IMR-90 (cell line): ENCODE measurements at regions not wholly inside any gene's neighbourhood (a gene's known extent, or its start where the extent isn't known, plus 50 kb on each side); places are given as distances from the start of the nearest gene placed in this dataset.

Source experiments
- ATAC-seq: fragments of 200-7000 bp; cut with Tn5 transposase; 2 replicates; pipeline ENCODE4 v1.9.1; 2020; ENCODE audit warnings: low read depth, mild to moderate bottlenecking, moderate library complexity
- BruUV-seq: library from RNA; stranded (reverse); fragments of 400-500 nt; replicated peaks from 2 replicates; lab custom pipeline; 2021; lab: Mats Ljungman, UMichigan
- CTCF ChIA-PET: fragments of 300-600 bp; formaldehyde crosslinking; extraction: SDS; loops from one replicate; lab custom pipeline; 2021; ENCODE audit warnings: antibody characterized with exemption; lab: Yijun Ruan, JAX
- POLR2A ChIA-PET: fragments of 300-600 bp; sonication (Branson Sonifier 250); formaldehyde crosslinking; loops from one replicate; lab custom pipeline; 2022; ENCODE audit warnings: antibody characterized with exemption; ENCODE audit not compliant: unreplicated experiment; lab: Charles Lee
- DNase-seq: peaks from one replicate; pipeline ENCODE4 v3.0.0; 2013
- H2AFZ ChIP-seq: replicated peaks from 2 replicates; pipeline ENCODE3; 2013; ENCODE audit warnings: low read length, mild to moderate bottlenecking; ENCODE audit not compliant: poor library complexity
- H2AK5ac ChIP-seq: 2 replicates; pipeline ENCODE4 v1.6.1; 2013; ENCODE audit warnings: low read depth, low read length, inconsistent platforms
- H2AK9ac ChIP-seq: replicated peaks from 2 replicates; pipeline ENCODE3; 2013; ENCODE audit warnings: mild to moderate bottlenecking, low read depth, low read length, moderate library complexity; ENCODE audit not compliant: poor library complexity
- H2BK120ac ChIP-seq: 2 replicates; pipeline ENCODE4 v1.6.1; 2013; ENCODE audit warnings: low read depth, low read length, inconsistent platforms
- H2BK15ac ChIP-seq: 3 replicates; pipeline ENCODE4 v1.6.1; 2013; ENCODE audit warnings: low read depth, low read length, inconsistent platforms
- H2BK20ac ChIP-seq: 2 replicates; pipeline ENCODE4 v1.6.1; 2013; ENCODE audit warnings: low read depth, mild to moderate bottlenecking, inconsistent platforms, low read length, moderate library complexity
- H2BK5ac ChIP-seq: 2 replicates; pipeline ENCODE4 v1.6.1; 2013; ENCODE audit warnings: mild to moderate bottlenecking, low read depth, low read length, inconsistent platforms; ENCODE audit not compliant: poor library complexity, severe bottlenecking
- H3K14ac ChIP-seq: replicated peaks from 2 replicates; pipeline ENCODE4 v1.6.1; 2013; ENCODE audit warnings: low read depth, low read length, inconsistent platforms
- H3K18ac ChIP-seq: 2 replicates; pipeline ENCODE4 v1.6.1; 2013; ENCODE audit warnings: low read depth, low read length, control low read depth
- H3K23ac ChIP-seq: 2 replicates; pipeline ENCODE4 v1.6.1; 2013; ENCODE audit warnings: low read depth, low read length, inconsistent platforms
- H3K27ac ChIP-seq: 2 replicates; pipeline ENCODE4 v1.5.1; 2013; ENCODE audit warnings: mild to moderate bottlenecking, control low read depth, low read length; ENCODE audit not compliant: insufficient read depth
- H3K27me3 ChIP-seq: 2 replicates; pipeline ENCODE4 v1.6.1; 2013; ENCODE audit warnings: low read length; ENCODE audit not compliant: control insufficient read depth, insufficient read depth
- H3K36me3 ChIP-seq: 2 replicates; pipeline ENCODE4 v1.6.1; 2013; ENCODE audit warnings: low read length, mixed read lengths; ENCODE audit not compliant: control insufficient read depth, insufficient read depth
- H3K4ac ChIP-seq: 2 replicates; pipeline ENCODE4 v1.6.1; 2013; ENCODE audit warnings: low read depth, low read length, inconsistent platforms
- H3K4me1 ChIP-seq: 2 replicates; pipeline ENCODE4 v1.6.1; 2013; ENCODE audit warnings: low read length, mixed read lengths; ENCODE audit not compliant: control insufficient read depth, insufficient read depth
- H3K4me2 ChIP-seq: 2 replicates; pipeline ENCODE4 v1.6.1; 2013; ENCODE audit warnings: low read depth, mild to moderate bottlenecking, control low read depth, low read length, moderate library complexity
- H3K4me3 ChIP-seq: 2 replicates; pipeline ENCODE4 v1.5.1; 2013; ENCODE audit warnings: low read depth, mild to moderate bottlenecking, control low read depth, low read length, moderate library complexity; ENCODE audit not compliant: insufficient read depth
- H3K56ac ChIP-seq: 2 replicates; pipeline ENCODE4 v1.6.1; 2013; ENCODE audit warnings: low read length, inconsistent platforms; ENCODE audit not compliant: insufficient read depth; ENCODE audit errors: extremely low read depth
- H3K79me1 ChIP-seq, 2 experiments: 2 replicates each; pipeline ENCODE4 v1.6.1; 2013; ENCODE audit warnings: low read length in 2 of 2, inconsistent platforms in 1 of 2, low read depth in 1 of 2
- H3K9ac ChIP-seq: 2 replicates; pipeline ENCODE4 v1.6.1; 2013; ENCODE audit warnings: low read depth, low read length, control low read depth
- H3K9me1 ChIP-seq: 2 replicates; pipeline ENCODE4 v1.6.1; 2013; ENCODE audit warnings: low read length, inconsistent platforms; ENCODE audit not compliant: insufficient read depth
- H3K9me3 ChIP-seq: 2 replicates; pipeline ENCODE4 v1.6.1; 2013; ENCODE audit warnings: low read length; ENCODE audit not compliant: control insufficient read depth, insufficient read depth
- H4K20me1 ChIP-seq: 2 replicates; pipeline ENCODE4 v1.6.1; 2013; ENCODE audit warnings: low read length, inconsistent platforms; ENCODE audit not compliant: insufficient read depth
- H4K5ac ChIP-seq: 2 replicates; pipeline ENCODE4 v1.6.1; 2013; ENCODE audit warnings: mild to moderate bottlenecking, low read depth, low read length, control low read depth
- H4K8ac ChIP-seq, 2 experiments: 2 replicates each; pipeline ENCODE4 v1.6.1; 2013; ENCODE audit warnings: low read depth in 2 of 2, low read length in 2 of 2, control low read depth in 1 of 2, inconsistent platforms in 1 of 2
- H4K91ac ChIP-seq: 2 replicates; pipeline ENCODE4 v1.6.1; 2013; ENCODE audit warnings: low read depth, low read length, inconsistent platforms; ENCODE audit not compliant: insufficient read depth
- BHLHE40 ChIP-seq: fragments of 150-350 bp; IDR thresholded peaks from 2 replicates; pipeline ENCODE4 v1.6.1; 2016; ENCODE audit warnings: mild to moderate bottlenecking, low read depth, low read length
- CEBPB ChIP-seq: IDR thresholded peaks from 2 replicates; pipeline ENCODE4 v1.6.1; 2012; ENCODE audit warnings: low read depth, low read length, improper control_type of control experiment
- CHD1 ChIP-seq: IDR thresholded peaks from 2 replicates; pipeline ENCODE4 v1.6.1; 2012; ENCODE audit warnings: low read depth, low read length, improper control_type of control experiment
- CTCF ChIP-seq: conservative IDR thresholded peaks from 2 replicates; pipeline ENCODE4 v1.5.1; 2012; ENCODE audit warnings: mild to moderate bottlenecking, low read depth, low read length, improper control_type of control experiment
- FOS ChIP-seq: fragments of 150-350 bp; IDR thresholded peaks from 2 replicates; pipeline ENCODE4 v1.6.1; 2016; ENCODE audit warnings: low read depth, low read length
- MAFK ChIP-seq: IDR thresholded peaks from 2 replicates; pipeline ENCODE4 v1.6.1; 2012; ENCODE audit warnings: low read depth, low read length, improper control_type of control experiment
- MAZ ChIP-seq: IDR thresholded peaks from 2 replicates; pipeline ENCODE4 v1.6.1; 2012; ENCODE audit warnings: low read depth, mild to moderate bottlenecking, low read length, improper control_type of control experiment, moderate library complexity, borderline replicate concordance
- MXI1 ChIP-seq: IDR thresholded peaks from 2 replicates; pipeline ENCODE4 v1.6.1; 2012; ENCODE audit warnings: low read depth, mild to moderate bottlenecking, low read length, moderate library complexity, borderline replicate concordance
- NFE2L2 ChIP-seq: fragments of 150-350 bp; IDR thresholded peaks from 2 replicates; pipeline ENCODE4 v1.6.1; 2016; ENCODE audit warnings: low read depth, mild to moderate bottlenecking, low read length
- POLR2A ChIP-seq: IDR thresholded peaks from 2 replicates; pipeline ENCODE4 v1.6.1; 2012; ENCODE audit warnings: mild to moderate bottlenecking, low read depth, low read length
- RAD21 ChIP-seq: IDR thresholded peaks from 2 replicates; pipeline ENCODE4 v1.6.1; 2012; ENCODE audit warnings: low read length, improper control_type of control experiment
- RCOR1 ChIP-seq: IDR thresholded peaks from 2 replicates; pipeline ENCODE4 v1.6.1; 2012; ENCODE audit warnings: mild to moderate bottlenecking, low read length, improper control_type of control experiment; ENCODE audit not compliant: insufficient replicate concordance
- SMC3 ChIP-seq: fragments of 150-350 bp; IDR thresholded peaks from 2 replicates; pipeline ENCODE4 v1.6.1; 2016; ENCODE audit warnings: low read depth, mild to moderate bottlenecking, antibody characterized with exemption, low read length, moderate library complexity
- WGBS, 2 experiments: methylation state at CpG; one replicate each; pipeline versions ENCODE4 v1.1.5 to v1.1.7; 2013; ENCODE audit warnings: missing lambda C conversion rate in 2 of 2; ENCODE audit not compliant: insufficient read length in 1 of 2; ENCODE audit errors: extremely low coverage in 2 of 2; 5-methylcytosine and 5-hydroxymethylcytosine counted together
- dilution Hi-C: fragments of 300-500 bp; cut with HindIII; formaldehyde crosslinking; loops from one replicate; pipeline ENCODE4 v1.14.3; 2018; ENCODE audit warnings: low sequenced_read_pairs; ENCODE audit not compliant: unreplicated experiment
- in situ Hi-C: fragments of 300-500 bp; cut with MboI; formaldehyde crosslinking; loops from 3 replicates; pipeline ENCODE4 v1.14.3; 2019; ENCODE audit warnings: low sequenced_read_pairs, inconsistent platforms, mixed read lengths
- intact Hi-C: fragments of 100-400 bp; cut with micrococcal nuclease; formaldehyde crosslinking; loops from 2 replicates; pipeline ENCODE4 v1.10.0; 2022
- TF ChIP-seq, protein P1 (sequence below): fragments of 150-350 bp; IDR thresholded peaks from 2 replicates; pipeline ENCODE4 v1.6.1; 2017; ENCODE audit warnings: mild to moderate bottlenecking, antibody characterized with exemption, low read length, low read depth
- TF ChIP-seq, protein P2 (sequence below): fragments of 150-350 bp; IDR thresholded peaks from 2 replicates; pipeline ENCODE4 v1.6.1; 2016; ENCODE audit warnings: low read depth, mild to moderate bottlenecking, low read length, moderate library complexity, borderline replicate concordance

DNA sequence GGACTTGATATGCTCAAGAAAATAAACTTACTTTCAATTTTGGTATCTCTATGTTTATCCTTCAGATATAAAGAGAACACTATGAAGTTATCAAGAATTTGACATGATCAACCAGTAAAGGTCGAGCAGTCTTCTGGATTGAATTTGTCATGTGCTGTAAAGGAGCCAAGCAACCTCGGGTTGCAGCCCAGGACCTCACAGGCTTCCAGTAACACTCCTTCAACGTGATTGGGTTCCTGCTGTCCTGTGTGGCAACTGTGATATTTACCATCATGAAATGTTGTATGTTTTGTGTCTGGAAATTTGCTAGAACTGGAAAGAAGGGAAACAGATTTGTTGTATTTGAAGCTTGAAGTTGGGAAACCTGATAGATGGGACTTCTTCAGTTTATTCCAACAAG is 52.0 kb upstream of the UGT2B7 start:
- no peaks in the 10 kb centered on the region for H3K9me1 ChIP-seq
- ChIA-PET CTCF (no interaction called here), POLR2A (no interaction called here)
- H3K4me1 ChIP-seq = no peaks in the 10 kb centered on the region
- no peak overlapping the region for H2BK20ac ChIP-seq
- H3K27ac ChIP-seq = no peak overlapping the region
- in situ Hi-C loops = no loop called here
- no peak overlapping the region for H3K4me3 ChIP-seq
- H2AK5ac ChIP-seq = no peak overlapping the region
- H2AK9ac ChIP-seq = no peak overlapping the region
- no TSS peak for BruUV-seq
- no peaks in the 10 kb centered on the region for H3K36me3 ChIP-seq
- no peak overlapping the region for H4K8ac ChIP-seq
- WGBS, 2 experiments = no CpG with 5 or more reads among the region's 3 CpGs
- H2BK5ac ChIP-seq = peak overlapping the region; percentile 41
- peak overlapping the region; percentile 19 for H3K4me2 ChIP-seq
- dilution Hi-C loops = no loop called here
- H4K5ac ChIP-seq = no peak overlapping the region
- peak; percentile 35 for DNase-seq
- no peak overlapping the region for H2BK15ac ChIP-seq
- H3K18ac ChIP-seq = no peak overlapping the region
- no peak overlapping the region for H2AFZ ChIP-seq
- no peaks in the 10 kb centered on the region for H4K20me1 ChIP-seq
- peak overlapping the region; percentile 16; the same call in 1 of the 2 replicates for H2BK120ac ChIP-seq
- intact Hi-C loops = no loop called here
- no peak overlapping the region for H3K9ac ChIP-seq
- ATAC-seq = no peak
- no peaks in the 10 kb centered on the region for H3K27me3 ChIP-seq
- no peak overlapping the region for H3K14ac ChIP-seq
- no peak overlapping the region for H3K56ac ChIP-seq
- no peak overlapping the region for H4K91ac ChIP-seq
- peak overlapping the region; percentile 33; the same call in 1 of the 2 replicates for H3K4ac ChIP-seq
- TF ChIP-seq BHLHE40 (no peak), NFE2L2 (no peak), SMC3 (no peak), CHD1 (no peak), CTCF (no peak), MAFK (no peak), MAZ (no peak), POLR2A (no peak), RCOR1 (no peak), FOS (no peak), MXI1 (no peak), RAD21 (no peak), CEBPB (no peak)
- TF ChIP-seq, protein P1, sequence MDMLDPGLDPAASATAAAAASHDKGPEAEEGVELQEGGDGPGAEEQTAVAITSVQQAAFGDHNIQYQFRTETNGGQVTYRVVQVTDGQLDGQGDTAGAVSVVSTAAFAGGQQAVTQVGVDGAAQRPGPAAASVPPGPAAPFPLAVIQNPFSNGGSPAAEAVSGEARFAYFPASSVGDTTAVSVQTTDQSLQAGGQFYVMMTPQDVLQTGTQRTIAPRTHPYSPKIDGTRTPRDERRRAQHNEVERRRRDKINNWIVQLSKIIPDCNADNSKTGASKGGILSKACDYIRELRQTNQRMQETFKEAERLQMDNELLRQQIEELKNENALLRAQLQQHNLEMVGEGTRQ = no peak
- TF ChIP-seq, protein P2, sequence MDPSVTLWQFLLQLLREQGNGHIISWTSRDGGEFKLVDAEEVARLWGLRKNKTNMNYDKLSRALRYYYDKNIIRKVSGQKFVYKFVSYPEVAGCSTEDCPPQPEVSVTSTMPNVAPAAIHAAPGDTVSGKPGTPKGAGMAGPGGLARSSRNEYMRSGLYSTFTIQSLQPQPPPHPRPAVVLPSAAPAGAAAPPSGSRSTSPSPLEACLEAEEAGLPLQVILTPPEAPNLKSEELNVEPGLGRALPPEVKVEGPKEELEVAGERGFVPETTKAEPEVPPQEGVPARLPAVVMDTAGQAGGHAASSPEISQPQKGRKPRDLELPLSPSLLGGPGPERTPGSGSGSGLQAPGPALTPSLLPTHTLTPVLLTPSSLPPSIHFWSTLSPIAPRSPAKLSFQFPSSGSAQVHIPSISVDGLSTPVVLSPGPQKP = no peak
- no peaks in the 10 kb centered on the region for H3K79me1 ChIP-seq
- no peaks in the 10 kb centered on the region for H3K9me3 ChIP-seq
- H3K23ac ChIP-seq = no peak overlapping the region
